HuH-7.5 (cell line): ENCODE measurements at regions not wholly inside any gene's neighbourhood (a gene's known extent, or its start where the extent isn't known, plus 50 kb on each side); places are given as distances from the start of the nearest gene placed in this dataset.

Source experiments
- DNase-seq: peaks from one replicate; pipeline ENCODE4 v3.0.0; 2011; ENCODE audit warnings: low spot score

DNA sequence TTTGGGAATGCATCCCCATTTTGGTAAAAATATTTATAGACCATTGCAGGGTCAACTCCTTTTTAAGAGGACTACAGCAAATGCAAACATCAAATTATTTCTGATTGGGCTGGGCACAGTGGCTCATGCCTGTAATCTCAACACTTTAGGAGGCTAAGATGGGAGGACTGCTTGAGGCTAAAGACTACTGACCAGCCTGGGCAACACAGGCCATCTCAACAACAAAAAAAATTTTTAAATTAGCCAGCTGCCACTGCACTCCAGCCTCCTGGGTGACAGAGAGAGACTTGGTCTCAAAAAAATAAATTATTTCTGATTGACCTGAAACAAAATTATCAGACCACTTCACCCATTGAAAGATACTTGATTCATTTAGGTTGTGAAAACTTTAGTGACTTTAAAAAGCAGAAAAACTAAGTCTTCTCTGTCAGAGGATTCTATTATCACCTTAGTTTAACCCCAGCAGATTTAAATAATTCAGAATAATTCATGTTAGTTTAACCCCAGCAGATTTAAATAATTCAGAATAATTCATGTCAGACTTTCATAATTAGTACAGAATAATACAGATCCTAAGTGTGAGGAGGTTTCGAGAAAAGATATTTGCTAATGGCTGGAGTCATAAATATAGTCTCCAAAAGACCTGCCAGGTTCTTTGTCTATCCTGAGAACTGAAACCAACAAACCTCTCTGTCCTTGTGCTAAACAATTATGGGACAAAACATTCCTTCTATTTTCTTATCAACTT is 183.6 kb upstream of the STT3B start:
- DNase-seq, result no peak

DNA sequence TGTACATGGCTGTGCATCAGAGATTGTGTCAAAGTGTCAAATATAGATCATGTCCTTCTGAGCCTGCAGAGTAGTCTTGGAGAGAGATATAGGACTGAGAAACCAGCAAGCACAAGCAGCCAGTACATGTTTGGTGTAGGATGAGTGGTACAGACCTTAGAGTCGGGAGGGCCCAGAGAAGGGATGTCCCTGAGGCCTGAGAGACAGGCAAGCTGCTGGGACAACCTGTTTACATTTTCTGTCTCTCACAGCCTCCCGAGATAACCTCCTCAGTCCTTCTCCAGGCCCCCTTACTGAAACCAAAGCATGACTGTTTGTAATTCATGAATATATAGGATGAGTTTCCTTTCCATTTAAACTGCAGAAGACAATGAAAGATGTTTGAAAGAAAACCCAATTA is 182.4 kb upstream of the STT3B start:
- DNase-seq, result no peak

- no peak for DNase-seq
These were observed 180.4 kb upstream of the STT3B start for GRCh38 chr3:31352331-31352730.

DNA sequence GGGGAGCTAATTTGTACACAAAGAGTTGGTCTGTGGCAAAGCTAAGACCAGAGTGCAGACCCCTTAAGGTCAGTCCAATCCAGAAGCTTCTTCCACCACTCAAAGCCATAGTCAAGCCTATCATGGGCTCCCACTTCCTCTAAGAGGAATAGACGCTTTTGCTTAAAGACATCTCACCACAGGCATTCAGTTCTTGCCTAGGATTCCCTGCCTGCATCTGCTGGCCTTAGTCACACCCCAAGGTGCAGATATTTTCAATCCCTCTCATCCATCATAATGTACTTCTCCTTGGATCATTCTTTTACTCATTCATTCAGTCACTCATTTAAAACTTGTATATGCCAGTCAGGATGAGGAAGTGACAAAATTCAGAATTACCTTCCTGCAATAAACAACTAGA is 179.6 kb upstream of the STT3B start:
- DNase-seq, result no peak

GRCh38 chr3:31354373-31354772 is 178.4 kb upstream of the STT3B start:
- no peak for DNase-seq

DNA sequence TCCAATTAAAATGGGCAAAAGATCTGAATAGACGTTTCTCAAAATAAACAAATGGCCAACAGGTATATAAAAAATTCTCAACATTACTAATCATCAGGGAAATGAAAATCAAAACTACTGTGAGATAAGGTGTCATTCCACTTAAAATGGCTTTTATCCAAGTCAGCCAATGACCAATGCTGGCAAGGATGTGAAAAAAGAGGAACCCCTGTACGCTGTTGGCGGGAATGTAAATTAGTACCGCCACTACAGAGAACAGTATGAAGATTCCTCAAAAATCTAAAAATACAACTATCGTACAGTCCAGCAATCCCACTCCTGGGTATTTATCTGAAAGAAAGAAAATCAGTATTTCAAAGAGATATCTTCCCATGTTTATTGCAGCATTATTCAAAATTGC is 176.9 kb upstream of the STT3B start:
- DNase-seq, result no peak

GRCh38 chr3:31356941-31357340 is 175.8 kb upstream of the STT3B start:
- DNase-seq, result no peak

DNA sequence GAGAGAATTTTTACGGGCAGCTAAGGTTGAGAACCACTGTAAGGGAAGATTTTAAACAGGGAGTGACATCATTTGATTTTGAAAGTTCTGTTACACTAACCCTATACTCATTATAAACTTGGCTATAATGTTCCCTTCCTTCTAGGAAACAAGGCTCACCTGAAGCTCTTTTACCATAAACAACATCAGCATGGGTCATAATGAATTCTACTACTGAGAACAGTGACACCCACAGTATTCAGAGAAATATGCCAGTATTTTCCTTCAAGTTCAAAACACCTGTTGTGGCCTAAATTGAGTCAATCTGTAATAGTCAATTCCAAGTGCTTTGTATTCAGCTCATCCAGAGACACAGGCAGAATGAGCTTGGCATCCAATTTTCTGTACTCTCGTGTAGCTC is 175.3 kb upstream of the STT3B start:
- no peak for DNase-seq

GRCh38 chr3:31358473-31359070 is 174.2 kb upstream of the STT3B start:
- no peak for DNase-seq

DNA sequence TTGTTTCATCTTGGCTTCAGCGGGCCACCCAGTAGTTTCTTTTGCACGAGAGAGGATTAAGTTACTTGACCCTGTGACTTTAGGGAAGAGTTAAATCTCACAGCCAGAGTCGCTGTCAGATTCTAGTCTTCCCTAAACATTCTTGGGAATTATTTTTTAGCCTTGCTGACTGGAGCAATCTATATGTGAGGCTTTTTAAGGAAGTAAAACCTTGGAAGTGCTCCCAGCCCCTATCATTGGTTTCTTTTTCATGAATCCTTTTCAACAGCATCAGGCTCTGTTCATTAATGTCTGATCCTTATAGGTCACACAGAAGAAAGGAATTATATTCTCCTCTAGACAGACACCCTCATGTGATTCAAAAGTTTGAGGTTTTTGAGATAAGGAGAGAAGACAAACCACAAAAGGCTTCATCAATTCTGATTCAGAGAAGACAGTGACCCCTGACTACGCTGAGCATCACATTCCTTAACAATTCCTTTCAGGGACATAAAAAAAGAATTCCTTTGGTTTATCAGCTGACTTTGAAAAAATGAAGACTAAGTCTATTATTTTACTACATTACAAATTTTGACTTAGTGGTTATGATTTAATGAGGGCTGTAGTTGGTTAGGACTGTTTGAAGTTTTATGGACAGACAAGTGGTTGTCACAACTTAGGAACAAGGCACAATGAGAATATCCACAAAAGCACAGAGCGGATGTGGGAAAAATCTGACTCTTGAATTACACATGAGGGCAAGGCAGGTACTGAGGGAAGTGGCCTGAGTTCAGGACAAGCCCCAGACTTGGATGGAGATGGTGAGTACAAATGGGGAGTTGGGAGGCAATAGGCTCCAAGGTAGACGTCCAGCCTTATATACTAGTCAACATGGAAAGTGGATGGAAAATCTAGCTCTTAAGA is 171.1 kb upstream of the STT3B start:
- DNase-seq, result no peak

DNA sequence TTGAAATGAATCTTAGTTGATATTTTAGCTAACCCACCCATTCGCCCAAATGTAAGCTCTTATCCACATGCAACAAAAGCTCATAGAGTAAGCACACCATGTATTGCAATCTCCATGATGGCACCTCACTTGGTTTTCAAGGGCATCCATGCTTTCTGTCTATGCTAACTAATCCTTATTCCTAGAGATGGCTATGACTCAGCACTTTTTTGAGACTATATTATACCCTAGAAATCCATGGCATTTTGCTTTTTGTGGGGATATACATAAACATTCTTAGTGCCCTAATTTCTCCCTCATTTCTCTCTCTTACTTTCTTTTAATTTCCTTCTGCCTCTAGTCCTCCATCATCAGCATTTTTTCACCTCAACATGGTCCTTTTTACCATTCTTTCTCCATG is 168.5 kb upstream of the STT3B start:
- no peak for DNase-seq

DNA sequence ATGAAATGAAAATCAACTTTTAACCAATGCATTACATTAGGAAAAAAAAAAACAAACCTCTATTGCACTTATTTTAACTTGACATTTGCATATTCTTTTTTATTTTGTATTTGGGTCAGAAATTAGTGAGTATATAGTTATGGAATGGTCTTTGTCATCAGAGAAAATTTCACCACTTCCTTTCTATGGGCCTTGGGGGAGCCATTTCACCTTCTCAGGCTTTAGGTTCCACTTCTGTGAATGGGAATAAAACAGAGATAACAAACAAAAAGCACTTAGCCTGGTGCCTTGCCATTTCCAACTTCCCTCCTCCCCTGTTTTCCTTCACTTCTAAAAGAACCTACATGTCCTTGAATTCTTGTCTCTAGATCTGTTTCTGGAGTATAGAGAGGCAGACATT is 168.0 kb upstream of the STT3B start:
- no peak for DNase-seq

GRCh38 chr3:31367518-31367917 is 165.2 kb upstream of the STT3B start:
- no peak for DNase-seq

- DNase-seq, result no peak
These were observed 162.9 kb upstream of the STT3B start for GRCh38 chr3:31369637-31370379.

GRCh38 chr3:31370380-31370666 is 162.4 kb upstream of the STT3B start:
- DNase-seq, result no peak

DNA sequence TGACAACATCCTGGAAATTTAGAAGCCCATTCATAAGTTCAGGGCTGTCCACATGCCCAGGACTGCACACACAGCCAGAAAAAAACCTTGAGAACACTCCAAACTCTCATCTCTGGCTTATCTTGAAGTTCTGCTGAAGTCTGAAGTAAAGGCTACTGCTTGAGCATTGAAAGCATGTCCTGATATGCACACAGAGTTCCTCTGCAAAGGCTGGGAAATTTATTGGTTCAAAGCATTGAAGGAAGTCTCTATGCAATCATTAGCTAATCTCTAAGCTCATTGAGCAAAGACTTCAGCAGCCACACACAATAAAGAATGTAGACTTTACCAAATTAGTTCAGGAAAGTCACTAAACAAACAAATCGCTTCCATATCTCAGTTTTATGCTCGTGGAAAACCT is 162.0 kb upstream of the STT3B start:
- no peak for DNase-seq

DNA sequence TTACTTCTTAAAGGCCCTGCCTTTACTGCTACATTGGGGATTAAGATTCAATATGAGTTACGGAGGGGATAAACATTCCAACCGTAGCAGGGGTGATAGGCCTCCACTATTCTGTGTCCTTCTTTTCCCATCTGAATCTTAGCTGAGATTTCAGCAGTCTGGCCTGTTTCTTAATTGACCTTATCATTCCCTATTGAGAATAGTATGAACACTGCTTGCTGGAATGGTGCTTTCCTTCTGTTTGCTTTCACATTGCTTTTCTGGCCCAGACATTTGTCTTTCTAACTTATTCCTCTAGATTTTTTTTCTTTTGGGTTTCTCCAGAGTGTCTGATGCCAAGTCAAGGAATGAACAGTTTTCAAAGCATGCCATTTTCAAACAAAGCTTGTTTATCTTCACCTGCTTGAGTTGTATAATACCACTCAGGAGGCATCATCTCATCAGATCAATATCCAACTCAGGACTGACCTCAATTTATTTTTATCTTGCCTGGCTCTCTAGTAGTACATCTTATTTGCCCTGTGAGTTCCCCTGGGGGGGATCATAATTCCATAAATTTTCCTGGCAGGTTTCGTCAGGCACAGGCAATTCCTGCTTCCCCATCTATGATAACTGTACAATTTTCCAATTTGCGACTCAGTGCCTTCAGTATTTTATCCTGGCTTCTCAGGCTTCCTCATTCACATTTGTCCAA is 161.1 kb upstream of the STT3B start:
- DNase-seq, result no peak

DNA sequence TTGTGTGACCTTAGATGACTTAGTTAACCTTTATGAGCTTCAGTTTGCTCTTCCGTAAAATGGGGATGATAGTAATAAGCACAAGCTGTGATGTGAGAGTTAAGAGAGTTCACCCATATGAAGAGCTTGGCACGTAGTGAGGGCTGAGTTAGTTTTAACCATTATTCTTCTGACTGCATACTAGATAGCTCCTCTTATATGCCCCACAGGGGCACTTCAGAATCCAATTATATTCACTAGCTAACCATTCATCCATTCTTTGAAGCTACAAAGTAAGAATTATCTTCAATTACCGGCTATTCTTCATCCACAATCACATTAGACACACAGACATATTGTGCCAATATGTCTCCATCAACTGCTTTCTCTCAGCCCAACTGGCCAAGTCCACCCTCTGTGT is 159.0 kb upstream of the STT3B start:
- no peak for DNase-seq

GRCh38 chr3:31377045-31377642 is 155.6 kb upstream of the STT3B start:
- DNase-seq, result no peak

GRCh38 chr3:31378231-31378630 is 154.5 kb upstream of the STT3B start:
- no peak for DNase-seq

DNA sequence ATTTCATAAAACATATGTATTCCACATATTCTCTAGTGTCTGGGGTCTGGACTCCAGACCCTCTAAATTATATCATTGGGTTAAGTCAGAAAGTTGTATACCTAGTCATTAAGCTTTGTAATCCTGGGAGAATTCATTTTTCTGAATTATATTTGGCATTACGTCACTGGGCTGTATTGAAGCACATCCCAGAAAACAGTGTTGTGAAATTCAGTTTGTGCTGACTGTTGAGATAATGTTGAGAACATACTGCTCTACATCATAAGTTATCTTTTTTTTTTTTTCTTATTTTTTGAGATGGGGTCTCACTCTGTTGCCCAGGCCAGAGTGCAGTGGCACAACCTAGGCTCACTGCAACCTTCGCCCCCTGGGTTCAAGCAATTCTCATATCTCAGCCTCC is 153.1 kb upstream of the STT3B start:
- no peak for DNase-seq

DNA sequence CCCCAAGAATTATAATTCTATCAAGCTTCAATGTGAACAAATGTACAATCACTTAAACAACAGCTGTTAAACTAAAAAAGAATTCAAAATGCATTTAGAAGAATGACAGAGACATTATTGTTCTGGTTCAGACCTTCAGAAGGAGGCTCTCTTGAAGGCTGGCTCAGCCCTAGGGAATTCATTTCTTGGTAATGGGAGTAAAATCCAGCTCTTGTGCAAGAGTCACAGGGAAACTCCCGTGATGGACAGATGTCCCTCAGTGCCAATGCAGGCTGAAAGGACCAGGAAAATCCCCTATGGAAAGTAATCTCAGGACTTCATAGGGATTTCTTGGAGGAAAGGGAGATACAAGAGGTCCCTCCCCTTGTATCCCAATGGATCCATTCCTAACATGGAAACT is 149.9 kb upstream of the STT3B start:
- no peak for DNase-seq
